ENCODE measurements at regions not wholly inside any gene's neighbourhood (a gene's known extent, or its start where the extent isn't known, plus 50 kb on each side); places are given as distances from the start of the nearest gene placed in this dataset.
"Not testable (repeated sequence)": the region's sequence is repeated elsewhere in the genome, so short reads cannot be mapped to it uniquely, and the experiment has no call there.

DNA sequence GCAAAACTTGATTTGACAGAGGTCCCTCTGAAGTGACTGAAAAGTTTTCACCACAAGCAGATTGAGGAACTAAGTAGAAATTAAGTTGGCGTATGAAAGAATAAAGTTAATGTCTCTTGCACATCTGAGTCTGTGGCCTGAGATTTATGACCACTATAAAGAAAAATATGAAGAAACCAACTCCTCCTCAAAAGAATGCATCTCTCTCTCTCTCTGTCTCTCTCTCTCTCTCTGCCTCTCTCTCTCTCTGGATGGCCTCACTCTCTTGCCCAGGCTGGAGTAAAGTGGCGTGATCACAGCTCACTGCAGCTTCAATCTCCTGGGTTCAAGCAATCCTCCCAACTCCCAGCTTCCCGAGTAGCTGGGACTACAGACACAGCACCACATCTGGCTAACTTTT, 55.2 kb downstream of the RPL22L1 start:
- no peak for DNase-seq (ENCODE audit: low read depth in 2 of 2)

DNA sequence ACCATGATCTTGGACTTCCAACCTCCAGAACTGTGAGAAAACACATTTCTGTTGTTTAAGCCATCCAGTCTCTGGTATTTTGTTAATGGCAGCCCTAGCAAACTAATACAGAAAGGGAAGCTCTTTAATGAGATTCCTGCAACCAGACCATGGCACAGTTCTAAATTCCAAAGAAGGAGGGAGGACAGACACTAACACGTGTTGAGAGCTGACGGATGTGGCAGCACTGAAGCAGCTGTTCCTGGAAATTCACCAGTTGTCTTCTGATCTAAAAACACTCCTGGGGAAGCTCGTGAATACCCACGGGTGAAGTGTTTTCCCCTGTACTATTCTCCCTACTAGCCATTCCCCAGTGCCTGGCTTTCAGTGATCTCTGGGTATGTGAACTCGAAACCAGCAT, 56.7 kb downstream of the RPL22L1 start:
- no peak for DNase-seq (ENCODE audit: low read depth in 2 of 2)

DNA sequence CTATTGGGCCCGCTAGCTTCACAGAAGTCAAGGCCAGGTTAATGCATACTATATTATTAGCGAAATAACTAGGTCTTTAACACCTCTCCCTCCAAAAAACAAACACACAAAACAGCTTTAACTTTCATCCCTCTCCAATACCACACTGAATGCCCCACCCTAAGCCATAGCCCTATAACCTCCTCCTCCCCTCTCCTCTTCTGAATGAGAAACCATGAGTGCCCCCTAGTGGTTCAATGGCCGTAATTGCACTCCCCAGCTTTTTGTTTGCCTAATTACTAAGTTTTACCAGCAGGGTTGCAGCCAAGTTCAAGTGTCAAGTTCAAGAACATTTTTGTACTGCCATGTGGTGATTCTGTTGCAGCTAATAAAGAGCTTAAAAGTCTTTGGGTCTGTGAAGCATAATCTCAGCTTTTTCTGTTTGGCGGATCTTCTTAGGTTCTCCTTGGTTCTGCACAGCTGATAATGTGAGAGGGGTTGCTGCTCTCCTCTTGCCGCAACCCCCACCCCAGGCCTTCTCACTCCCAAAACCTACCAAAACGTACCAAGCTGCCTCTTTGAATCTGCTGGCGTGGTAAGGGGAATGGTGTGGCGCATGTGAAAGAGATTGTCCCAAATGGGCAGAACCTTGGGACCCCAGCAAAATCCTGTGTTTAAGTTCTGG, 57.9 kb downstream of the RPL22L1 start:
- peak; percentile 4 to 6 for DNase-seq (ENCODE audit: low read depth in 2 of 2)

DNA sequence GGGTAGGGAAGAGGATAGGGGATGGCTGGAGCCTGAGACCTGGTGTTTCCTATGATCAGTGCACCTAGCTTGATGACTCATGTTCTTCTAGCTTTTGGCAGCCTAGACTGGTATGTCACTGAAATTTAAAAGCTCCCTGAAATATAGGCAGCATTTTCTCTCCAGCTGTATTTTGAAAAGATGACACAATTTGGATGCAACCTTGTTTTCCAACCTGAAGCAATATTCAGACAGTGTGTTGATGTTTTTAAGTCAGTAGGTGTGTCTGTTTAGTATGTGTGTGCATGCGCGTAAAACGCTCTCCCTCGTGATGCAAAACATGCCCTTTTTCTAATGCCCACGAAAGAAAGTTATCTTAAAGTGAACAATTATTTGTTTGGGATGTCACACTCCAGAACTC, 58.5 kb downstream of the RPL22L1 start:
- no peak for DNase-seq (ENCODE audit: low read depth in 2 of 2)

DNA sequence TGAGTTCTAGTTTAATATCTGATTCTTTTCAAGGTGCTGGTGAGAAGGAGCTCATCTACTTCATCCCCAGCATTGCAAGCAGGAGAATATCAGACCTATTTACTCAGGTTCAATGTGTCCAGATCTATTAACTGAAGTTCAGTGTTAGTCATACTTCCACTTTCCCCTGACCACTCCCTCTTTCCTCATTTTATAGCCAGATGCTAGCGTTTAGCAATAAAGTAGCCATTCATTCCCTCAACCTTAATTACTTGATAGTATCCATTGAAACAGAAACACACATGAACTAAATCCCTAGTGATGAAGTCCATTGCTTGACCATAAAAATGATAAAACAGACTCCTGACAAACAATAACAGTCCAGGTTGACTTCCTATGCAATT, 60.0 kb downstream of the RPL22L1 start:
- no peak for DNase-seq (ENCODE audit: low read depth in 2 of 2)

DNA sequence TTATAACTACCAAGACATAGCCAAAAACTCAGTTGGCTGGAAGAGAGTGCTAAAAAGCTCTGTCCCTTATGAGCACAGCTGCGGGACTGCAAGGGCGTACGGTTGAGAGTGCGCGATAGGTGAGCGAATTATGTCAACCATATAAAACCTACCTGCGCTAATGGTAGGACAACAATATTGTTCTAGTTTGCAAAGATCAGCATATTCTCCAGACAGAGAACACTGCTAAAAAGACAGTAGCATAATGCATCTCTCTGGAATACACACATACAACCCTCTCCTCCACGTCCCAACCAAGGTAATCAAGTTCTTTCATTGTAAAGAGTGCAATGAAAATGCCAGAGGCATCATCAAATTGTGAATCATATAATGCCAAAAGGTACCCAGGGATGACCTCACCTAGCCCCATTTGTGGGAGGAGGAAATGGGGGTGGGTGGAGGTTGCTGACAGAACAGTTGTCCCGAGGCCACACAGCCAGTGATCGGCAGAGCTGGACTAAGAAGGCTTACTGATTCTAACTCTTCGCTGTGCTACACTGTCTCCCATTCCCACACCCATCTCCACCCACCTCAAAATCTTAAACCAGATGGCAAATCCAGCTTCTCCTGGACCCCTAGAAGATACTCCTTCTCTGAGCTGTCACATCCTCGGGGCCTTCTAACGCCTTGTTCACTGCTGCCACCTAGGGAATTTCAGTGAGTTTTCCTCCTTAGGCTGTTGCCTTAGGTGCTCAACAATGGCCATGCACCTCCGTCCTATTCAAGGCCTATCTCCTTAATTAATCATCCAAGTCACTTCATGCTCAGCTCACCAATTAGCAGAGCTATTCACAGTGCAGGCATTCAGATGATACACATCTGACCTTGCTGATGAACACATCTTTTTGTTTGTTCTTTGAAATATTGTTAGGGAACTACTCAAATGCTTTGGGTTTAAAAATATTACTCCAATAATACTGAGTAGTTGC, 60.7 kb downstream of the RPL22L1 start:
- no peak for DNase-seq (ENCODE audit: low read depth in 2 of 2)

DNA sequence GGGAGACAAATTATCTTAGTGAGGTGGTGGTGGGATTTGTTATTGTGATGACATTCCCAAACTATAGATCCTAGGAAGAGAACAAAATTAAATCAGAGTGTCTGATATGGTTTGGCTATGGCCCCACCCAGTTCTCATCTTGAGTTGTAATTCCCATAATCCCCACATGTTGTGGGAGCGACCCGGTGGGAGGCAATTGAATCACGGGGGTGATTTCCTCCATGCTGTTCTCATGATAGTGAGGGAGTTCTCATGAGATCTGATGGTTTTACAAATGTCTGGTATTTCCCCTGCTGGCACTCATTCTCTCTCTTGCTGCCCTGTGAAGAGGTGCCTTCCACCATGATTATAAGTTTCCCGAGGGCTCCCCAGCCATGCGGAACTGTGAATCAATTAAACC, 62.0 kb downstream of the RPL22L1 start:
- no peak for DNase-seq (ENCODE audit: low read depth in 2 of 2)

DNA sequence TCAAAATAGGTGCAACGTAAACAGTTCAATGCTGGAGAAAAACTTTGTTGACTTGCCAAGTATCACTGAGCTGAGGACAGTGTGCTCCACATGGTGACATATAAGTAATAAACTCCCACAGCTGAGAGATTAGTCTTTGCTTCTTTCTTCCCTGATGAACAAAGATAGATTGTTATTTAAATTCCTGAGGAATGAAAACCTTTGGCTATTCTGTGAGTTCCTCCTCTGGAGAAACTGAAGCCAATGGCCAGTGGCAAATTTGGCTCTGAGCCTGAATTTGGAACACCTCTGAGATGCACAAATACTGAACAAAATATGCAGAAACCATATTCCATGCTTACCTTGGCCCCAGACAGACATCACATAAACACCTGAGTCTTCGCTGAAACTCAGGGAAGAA, 63.3 kb downstream of the RPL22L1 start:
- no peak for DNase-seq (ENCODE audit: low read depth in 2 of 2)

DNA sequence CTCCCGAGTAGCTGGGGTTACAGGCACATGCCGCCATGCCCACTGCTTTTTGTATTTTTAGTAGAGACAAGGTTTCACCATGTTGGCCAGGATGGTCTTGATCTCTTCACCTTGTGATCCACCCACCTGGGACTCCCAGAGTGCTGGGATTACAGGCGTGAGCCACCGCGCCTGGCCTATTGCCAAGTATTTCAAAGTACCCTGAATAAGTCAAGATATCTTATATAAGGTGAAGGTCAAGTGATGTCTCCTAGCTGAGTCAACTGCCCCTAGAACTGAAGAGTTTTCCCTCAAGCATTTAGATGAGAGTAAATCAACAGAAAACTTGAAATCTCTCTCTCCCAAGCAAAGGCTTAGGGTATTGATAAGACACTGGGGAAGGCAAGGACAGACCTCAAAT, 63.9 kb downstream of the RPL22L1 start:
- DNase-seq (ENCODE audit: low read depth in 2 of 2): no peak

DNA sequence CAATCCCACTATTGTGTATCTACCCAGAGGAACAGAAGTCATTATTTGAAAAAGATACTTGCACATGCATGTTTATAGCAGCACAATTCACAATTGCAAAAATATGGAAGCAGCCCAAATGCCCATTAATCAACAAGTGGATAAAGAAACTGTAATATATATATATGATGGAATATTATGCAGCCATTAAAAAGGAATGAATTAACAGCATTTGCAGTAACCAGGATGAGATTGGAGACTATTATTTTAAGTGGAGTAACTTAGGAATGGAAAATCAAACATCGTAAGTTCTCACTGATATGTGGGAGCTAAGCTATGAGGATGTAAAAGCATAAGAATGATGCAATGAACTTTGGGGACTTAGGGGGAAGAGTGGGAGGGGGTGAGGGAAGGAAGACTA, 64.7 kb downstream of the RPL22L1 start:
- DNase-seq (ENCODE audit: low read depth in 2 of 2): not testable (repeated sequence)

DNA sequence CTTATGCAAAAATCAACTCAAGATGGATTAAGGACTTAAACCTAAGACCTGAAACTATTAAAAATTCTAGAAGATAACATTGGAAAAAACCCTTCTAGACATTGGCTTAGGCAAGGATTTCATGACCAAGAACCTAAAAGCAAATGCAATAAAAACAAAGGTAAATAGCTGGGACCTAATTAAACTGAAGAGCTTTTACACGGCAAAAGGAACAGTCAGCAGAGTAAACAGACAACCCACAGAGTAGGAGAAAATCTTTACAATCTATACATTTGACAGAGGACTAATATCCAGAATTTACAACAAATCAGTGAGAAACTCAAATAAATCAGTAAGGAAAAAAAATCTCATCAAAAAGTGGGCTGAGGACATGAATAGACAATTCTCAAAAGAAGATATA, 65.4 kb downstream of the RPL22L1 start:
- not testable (repeated sequence) for DNase-seq (ENCODE audit: low read depth in 2 of 2)

DNA sequence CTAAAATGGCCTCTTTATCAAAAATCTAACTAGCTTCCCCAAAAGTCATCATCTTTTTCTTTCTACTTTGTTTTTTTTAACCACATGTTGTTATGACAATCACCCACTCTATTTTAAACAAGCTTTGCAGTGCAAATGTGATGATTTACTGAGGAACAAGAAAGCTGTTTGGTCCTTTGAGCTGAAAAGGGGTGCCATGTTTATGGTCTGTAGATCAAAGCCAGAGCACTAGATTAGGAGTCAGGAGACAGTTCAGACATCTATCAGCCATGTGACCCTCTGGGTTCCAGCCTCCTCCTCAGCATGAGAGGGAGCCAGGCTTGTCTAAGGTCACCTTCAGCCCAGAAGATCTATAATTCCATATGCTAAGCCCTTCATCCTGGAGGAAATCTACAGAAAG, 65.9 kb downstream of the RPL22L1 start:
- no peak for DNase-seq (ENCODE audit: low read depth in 2 of 2)

DNA sequence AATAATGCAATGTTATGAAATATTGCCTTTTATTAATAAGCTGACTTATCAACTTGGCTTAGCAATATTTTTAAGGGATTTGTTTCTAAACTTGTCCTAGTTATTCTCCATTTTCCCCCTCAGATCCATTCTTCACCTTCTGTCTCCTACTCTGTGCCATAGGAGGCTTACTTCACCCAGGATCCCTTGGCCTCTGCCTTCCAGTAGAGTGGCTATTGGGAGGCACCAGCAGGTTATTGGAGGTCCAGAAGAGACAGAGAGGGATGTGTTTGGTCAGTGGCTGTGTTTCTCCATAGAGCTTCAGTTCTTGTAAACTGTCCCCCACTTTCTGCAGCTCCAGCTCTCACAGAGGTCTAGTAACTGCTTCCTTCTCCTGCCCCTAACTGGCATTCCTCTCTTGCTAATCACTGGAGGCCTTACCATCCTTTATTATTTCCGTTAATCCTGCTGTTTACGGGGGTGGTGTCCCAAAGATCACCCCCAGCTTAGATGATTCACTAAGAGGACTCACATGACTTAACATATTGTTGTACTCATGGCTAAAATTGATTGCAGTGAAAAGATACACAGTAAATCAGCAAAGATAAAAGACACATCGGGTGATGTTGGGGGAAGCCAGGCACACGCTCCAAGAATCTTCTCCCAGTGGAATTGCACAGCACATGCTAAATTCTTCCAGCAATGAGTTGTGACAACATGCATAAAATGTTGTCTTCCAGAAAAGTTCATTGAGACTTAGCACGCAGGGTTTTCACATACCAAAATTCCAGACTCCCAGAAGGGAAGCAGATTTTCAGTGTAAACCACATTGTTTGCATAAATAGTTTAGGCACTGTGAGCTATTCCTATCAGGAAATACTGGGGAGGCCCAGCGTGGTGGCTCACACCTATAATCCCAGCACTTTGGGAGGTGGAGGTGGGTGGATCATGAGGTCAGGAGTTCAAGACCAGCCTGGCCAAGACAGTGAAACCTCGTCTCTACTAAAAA, 67.5 kb downstream of the RPL22L1 start:
- no peak for DNase-seq (ENCODE audit: low read depth in 2 of 2)

DNA sequence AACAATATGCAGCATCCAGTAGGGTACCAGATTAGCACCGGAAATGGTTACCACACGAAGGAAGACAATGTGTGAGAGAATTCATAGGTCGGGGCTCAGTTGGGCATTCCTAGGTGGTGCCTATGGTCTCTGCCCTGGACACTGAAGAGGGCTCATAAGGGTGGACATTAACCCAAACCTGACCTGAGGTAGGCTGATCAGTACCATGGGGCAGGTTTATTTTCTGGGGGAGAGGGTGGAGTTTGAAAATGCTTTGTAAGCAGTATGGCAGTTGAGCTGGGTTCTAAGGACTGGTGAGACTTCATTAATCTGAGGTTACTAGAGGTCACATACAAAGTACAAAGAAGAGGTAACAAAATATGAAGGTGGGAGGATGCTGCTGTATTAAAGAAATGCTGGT, 68.4 kb downstream of the RPL22L1 start:
- no peak for DNase-seq (ENCODE audit: low read depth in 2 of 2)

DNA sequence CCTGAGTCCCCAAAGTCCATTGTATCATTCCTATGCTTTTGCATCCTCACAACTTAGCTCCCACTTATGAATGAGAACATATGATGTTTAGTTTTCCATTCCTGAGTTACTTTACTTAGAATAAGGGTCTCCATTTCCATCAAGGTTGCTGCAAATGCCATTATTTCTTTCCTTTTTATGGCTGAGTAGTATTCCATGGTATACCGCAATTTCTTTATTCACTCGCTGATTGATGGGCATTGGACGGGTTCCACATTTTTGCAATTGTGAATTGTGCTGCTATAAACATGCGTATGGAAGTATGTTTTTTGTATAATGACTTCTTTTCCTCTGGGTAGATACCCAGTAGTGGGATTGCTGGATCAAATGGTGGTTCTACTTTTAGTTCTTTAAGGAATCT, 69.7 kb downstream of the RPL22L1 start:
- not testable (repeated sequence) for DNase-seq (ENCODE audit: low read depth in 2 of 2)

DNA sequence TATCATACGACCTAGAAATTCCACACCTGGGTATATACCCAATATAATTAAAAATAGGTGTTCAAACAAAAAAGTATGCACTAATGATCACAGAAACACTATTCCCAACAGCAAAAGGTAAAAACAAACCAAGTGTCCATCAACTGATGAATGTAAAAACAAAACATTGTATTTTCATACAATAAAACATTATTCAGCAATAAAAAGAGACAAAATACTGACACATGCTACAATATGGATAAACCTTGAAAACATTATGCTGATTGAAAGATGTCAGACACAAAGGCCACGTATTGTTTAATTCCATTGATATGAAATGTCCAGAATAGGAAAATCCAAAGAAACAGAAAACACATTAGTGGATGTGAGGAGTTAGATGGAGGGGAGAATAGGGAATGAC, 71.0 kb downstream of the RPL22L1 start:
- DNase-seq (ENCODE audit: low read depth in 2 of 2): no peak

DNA sequence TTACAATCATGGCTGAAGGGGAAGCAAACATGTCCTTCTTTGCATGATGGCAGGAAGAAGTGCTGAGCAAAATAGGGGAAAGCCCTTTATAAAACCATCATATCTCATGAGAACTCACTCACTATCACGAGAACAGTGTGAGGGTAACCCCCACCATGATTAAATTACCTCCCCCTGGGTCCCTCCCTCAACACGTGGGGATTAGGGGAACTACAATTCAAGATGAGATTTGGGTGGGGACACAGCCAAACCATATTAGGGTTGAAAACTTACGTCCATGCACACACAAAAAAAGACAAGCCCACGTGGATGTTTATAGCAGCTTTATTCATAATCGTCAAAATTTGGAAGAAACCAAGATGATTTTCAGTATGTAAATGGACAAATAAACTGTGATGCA, 72.3 kb downstream of the RPL22L1 start:
- no peak for DNase-seq (ENCODE audit: low read depth in 2 of 2)

DNA sequence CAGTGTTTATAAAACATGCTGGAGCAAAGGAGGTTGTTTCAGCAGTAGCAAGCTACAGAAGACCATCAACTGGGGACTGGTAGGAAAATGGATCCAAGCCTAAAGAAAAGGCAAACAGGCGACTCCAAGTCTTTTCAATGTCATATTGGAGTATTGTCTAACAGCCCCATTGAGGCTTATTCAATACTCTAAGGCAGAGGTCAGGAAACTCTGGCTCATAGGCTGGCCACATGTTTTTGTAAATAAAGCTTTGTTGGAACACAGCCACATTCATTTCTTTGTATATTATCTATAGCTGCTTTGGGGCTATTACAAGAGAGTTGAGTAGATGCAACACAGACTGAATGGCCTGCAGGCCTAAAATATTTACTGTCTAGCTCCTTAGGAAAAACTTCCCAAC, 77.5 kb downstream of the RPL22L1 start:
- DNase-seq (ENCODE audit: low read depth in 2 of 2): no peak

DNA sequence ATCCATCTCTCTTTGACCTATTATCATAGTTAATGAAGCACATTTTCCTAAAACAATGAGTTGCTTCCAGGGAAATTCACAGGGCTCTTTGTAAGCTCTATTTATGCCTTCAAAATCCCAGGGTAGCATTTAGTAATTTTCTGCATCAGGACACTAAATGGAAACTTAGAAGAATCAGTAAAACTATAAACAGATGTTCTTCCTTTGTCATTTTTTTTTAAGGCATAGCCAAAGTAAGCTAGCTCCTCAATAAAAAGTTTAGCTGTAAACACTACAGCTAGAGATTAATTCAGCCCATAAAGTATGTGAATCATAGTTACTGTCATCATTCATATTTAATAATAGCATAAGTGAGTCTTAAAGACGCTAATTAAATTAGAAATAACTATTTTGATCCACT, 79.3 kb downstream of the RPL22L1 start:
- DNase-seq (ENCODE audit: low read depth in 2 of 2): no peak

DNA sequence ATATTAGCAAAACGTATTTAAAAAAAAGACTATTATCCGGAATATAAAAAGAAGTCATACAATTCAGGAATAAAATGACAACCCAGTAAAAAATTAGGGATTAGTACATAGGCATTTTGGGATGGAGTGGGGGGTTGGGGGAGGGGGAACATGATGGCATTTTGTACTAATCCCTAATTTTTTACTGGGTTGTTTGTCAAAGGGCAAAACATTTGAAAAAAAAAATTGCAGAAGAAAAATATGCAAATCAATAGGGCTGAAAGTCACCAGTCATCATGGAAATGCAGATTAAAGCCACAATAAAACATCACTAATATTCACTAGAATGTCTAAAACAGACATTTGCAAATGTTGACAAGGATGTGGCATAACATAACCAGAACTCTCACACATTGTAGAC, 82.5 kb downstream of the RPL22L1 start:
- DNase-seq (ENCODE audit: low read depth in 2 of 2): no peak

DNA sequence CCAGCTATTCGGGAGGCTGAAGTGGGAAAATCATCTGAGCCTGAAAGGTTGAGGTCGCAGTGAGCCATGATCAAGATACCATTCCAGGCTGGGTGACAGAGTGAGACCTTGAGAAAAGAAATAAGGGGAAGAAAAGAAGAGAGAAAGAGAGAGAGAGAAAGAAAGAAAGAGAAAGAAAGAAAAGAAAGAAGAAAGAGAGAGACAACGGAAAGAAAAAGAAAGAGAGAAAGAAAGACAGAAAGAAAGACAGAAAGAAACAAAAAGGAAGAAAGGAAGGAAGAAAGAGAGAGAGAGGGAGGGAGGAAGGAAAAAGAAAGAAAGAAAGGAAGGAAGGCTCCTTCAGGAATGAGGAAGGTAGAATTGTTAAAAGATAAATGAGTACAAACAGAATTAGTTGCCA, 84.5 kb downstream of the RPL22L1 start:
- no peak for DNase-seq (ENCODE audit: low read depth in 2 of 2)

DNA sequence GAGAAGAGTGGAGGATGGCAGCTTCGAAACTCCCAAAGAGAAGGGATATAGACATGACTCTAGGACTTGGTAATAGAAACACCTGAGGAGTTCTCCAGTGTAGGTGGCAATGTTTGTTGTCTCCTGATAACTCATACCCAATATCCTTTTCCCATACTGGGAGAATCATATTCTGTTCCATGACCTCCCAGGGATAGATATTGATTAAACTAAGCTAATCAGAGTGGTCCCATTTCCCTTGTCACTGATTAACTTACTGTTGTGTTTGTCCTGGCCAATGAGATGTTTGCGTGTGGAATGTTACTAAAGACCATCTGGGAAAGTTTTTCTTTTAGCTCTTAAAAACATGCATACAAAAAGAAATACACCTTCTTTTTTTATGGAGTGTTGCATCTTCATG, 85.6 kb downstream of the RPL22L1 start:
- DNase-seq (ENCODE audit: low read depth in 2 of 2): no peak
